ENCODE measurements at regions not wholly inside any gene's neighbourhood (a gene's known extent, or its start where the extent isn't known, plus 50 kb on each side); places are given as distances from the start of the nearest gene placed in this dataset.

DNA sequence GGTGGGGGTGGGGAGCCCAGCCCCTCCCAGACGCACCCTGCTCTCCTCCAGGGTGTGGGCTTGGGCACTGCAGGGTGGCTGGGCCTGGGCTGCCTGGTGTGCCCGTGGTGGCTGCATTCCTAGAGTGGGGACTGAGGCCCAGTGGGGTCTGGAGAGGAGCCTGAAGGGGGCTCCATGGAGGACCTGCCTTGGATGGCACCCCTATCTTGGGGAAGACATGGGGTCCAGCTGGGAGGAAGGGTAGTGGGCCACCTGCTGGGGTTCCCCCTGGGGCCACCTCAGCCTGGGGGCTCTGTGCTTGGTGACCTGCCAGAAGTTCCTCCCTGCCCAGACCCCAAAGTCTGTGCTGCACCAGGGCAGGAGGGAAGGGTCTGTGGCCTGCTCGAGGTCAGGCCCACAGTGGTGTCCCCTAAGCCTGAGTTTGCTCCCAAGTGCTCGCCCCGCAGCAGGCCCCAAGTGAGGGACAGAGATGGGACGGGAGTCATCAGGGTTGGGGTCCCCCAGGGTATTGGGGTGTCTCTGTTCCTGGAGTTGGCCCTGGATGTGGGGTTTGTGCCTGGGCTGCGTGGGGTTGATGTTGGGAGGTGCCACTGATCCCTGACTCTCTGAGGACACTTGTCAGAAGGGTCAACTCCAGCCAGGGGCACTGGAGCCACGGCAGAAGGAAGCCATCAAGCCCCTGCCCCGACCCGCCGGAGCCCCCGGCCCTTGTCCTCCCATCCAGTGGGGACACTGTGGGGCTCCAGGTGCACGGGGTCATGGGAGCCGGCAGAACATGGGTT, 382.9 kb downstream of the TMEM121 start:
- TF ChIP-seq, protein P1, sequence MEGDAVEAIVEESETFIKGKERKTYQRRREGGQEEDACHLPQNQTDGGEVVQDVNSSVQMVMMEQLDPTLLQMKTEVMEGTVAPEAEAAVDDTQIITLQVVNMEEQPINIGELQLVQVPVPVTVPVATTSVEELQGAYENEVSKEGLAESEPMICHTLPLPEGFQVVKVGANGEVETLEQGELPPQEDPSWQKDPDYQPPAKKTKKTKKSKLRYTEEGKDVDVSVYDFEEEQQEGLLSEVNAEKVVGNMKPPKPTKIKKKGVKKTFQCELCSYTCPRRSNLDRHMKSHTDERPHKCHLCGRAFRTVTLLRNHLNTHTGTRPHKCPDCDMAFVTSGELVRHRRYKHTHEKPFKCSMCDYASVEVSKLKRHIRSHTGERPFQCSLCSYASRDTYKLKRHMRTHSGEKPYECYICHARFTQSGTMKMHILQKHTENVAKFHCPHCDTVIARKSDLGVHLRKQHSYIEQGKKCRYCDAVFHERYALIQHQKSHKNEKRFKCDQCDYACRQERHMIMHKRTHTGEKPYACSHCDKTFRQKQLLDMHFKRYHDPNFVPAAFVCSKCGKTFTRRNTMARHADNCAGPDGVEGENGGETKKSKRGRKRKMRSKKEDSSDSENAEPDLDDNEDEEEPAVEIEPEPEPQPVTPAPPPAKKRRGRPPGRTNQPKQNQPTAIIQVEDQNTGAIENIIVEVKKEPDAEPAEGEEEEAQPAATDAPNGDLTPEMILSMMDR (IDR thresholded peaks at IDR 0.05), result no peak
- TF ChIP-seq POLR2A (IDR thresholded peaks at IDR 0.05), result no peak
